AG20443 (cell line): ENCODE measurements at regions not wholly inside any gene's neighbourhood (a gene's known extent, or its start where the extent isn't known, plus 50 kb on each side); places are given as distances from the start of the nearest gene placed in this dataset.

Experiments
- DNase-seq: peaks from one replicate; pipeline ENCODE4 v3.0.0; 2012; ENCODE audit warnings: low spot score, mixed read lengths

- DNase-seq, result no peak
Observed at GRCh38 chr2:16152928-16153753, 212.8 kb downstream of the MYCN start.

DNA sequence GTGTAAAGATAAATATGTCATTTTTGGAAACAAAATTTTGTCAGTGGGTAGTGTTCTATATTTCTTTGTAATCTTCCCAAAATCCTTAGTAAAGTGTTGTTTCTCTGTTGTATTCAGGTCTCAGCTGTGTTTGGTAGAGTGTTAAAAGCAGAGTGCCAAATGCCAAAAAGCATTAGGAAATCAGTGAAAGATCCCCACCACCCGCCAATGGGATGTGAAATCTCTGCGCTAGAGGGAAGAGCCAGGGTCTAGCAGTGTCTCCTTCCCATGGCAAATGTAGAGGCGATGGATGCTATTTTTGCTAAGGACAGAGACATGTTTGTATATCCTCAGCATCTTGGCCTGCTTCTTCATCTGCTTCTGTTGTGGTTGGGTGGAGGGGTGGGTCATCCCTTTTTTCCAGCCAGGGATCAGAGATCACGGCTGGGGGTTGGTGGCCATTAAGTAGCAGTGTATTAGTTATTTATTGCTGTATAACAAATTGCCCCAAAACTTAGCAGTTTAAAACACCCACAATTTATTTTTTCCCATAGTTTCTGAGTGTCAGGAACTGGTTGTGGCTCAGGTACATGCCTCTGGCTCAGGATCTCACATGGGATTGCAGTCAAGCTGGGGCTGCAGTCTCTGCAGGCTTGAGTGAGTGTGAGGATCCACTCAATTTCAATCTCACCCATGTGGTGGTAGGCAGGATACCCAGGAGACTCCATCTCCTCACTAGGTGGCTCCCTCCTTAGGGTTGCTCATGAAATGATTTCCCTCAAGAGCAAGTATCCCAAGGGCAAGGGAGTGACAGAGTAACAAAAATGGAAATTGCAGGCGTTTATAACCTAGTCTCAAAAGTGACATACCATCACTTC is 211.9 kb downstream of the MYCN start:
- no peak for DNase-seq

DNA sequence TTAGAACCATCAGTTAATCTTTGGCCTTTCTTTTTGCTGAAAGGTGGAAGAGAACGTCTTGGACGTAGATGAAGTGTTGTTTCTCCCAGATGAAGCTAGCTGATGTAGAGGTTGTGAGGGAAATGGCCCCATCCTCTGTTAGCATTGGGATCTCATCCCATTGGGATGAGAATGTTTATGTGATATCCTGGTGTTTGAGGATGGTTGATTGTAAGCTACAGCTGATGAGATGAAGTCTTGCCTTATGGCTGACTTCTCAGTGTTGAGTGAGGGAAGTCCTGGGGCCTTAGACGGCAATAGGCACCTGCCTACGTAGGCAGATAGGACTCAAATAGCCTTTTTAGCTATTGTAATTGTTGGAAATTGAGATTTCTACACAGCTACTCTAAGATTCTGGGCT is 211.3 kb downstream of the MYCN start:
- DNase-seq, result no peak

- no peak for DNase-seq
Observed at GRCh38 chr2:16151281-16151570, 210.9 kb downstream of the MYCN start.

GRCh38 chr2:16150456-16151280 is 210.3 kb downstream of the MYCN start:
- no peak for DNase-seq

- no peak for DNase-seq
Observed at GRCh38 chr2:16149349-16150243, 209.2 kb downstream of the MYCN start.

DNA sequence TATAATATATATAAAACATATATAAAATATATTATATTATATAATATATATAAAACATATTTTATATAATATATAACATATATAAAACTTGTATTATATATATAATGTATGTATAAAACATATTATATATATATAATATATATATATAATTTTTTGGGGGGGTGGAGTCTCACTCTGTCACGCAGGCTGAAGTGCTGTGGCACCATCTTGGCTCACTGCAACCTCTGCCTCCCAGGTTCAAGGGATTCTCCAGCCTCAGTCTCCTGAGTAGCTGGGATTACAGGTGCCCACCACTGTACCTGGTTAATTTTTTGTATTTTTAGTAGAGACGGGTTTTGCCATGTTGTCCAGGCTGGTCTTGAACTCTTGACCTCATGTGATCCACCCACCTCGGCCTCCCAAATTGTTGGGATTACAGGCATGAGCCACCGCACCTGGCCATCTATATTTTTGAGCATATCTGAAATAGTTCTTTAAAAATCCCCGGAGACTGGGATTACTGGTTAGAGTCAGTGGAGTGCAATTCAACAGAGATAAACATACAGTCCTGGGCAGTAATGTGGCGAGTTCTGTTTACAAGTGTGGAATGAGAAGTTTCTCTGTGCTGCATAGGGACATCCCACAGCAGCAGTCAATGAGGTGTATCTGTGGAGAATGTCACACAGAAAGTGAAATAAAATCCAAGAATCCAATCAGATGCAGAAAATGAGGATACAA is 208.4 kb downstream of the MYCN start:
- no peak for DNase-seq

- DNase-seq, result no peak
Observed at GRCh38 chr2:16142383-16143361, 202.3 kb downstream of the MYCN start.

- DNase-seq, result no peak
Observed at GRCh38 chr2:16141641-16141921, 201.2 kb downstream of the MYCN start.

DNA sequence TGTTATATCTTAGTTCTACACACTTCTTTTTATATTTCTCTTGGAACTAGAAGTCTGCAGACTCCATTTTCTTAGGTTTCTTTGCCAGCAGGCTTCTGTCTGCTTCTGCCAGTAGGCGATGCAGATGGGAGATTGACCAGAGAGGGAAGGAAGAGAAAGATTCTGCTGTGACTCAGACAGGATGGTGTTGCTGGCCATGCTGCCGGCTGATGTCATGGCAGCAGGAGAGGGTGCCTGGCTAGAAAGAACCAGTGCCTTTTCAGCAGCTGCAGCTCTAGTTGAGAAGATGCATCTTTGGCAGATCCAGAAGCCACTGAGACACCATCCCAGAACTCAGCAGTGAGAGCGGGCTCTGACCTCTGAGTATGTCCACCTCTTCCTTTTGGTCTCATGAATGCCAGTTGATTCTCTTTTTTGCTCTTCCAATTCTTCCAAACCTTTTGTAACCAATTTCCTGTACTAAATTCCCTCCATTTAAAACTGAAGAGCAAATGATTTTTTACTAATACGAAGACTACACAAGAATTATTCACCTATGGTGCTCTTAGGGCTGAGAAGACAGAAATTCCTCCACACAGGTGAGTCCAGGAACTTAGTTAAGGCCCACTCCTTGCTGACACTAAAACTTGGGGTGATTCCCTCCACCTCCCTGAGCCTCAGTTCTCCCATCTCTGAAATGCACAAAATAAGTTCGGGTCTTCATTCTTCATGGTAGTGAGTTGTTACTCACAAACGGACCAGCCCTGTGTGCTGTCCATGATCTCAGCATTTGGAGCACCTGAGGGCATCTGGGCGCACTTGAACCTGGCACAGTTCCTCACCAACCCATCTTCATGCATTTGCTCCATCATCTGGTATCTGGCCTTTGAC is 200.7 kb downstream of the MYCN start:
- no peak for DNase-seq

- DNase-seq, result no peak
Observed at GRCh38 chr2:16139663-16140615, 199.6 kb downstream of the MYCN start.

GRCh38 chr2:16138811-16139662 is 198.7 kb downstream of the MYCN start:
- DNase-seq, result no peak

GRCh38 chr2:16137080-16137755 is 196.9 kb downstream of the MYCN start:
- DNase-seq, result no peak

GRCh38 chr2:16136461-16137035 is 196.2 kb downstream of the MYCN start:
- no peak for DNase-seq

DNA sequence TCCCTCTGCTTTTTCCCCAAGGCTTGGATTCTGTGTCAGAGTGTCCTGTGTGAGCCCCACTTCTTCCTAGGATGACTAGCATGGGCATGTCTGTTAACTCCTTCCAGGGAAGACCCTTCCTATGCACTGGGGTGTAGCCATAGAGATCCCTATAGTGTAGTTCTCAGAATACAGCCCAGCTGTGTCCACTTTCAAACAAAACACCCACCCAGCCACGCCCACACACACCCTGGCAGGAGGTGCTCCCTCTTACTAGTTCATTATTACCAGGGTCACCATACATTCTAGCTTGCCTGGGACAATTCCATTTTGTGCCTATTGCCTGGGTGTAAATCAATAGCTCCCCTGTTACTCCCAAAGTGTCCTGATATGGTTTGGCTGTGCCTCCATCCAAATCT is 195.6 kb downstream of the MYCN start:
- no peak for DNase-seq
